Limb (tissue), 2 donors: ENCODE measurements at regions not wholly inside any gene's neighbourhood (a gene's known extent, or its start where the extent isn't known, plus 50 kb on each side); places are given as distances from the start of the nearest gene placed in this dataset.

Experiments used
- DNase-seq, 2 donors: peaks; one replicate each; pipeline ENCODE4 v3.0.0-alpha.2; 2016; ENCODE audit errors: extremely low spot score in 2 of 2

DNA sequence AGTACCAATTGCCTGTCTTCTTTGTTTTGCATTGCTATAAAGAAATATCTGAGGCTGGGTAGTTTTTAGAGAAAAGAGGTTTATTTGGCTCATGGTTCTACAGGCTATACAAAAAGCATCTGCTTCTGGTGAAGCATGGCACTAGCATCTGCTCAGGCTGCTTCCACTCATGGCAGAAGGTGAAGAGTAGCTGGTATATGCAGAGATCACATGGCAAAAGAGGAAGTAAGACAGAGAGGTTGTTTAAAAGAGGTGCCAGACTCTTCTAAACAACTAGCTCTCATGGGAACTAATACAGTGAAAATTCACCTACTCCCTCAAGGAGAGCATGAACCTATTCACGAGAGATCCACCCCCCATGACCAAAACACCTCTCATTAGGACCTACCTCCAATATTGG lies 56.7 kb upstream of the GUCA2B start:
- no peak for DNase-seq

DNA sequence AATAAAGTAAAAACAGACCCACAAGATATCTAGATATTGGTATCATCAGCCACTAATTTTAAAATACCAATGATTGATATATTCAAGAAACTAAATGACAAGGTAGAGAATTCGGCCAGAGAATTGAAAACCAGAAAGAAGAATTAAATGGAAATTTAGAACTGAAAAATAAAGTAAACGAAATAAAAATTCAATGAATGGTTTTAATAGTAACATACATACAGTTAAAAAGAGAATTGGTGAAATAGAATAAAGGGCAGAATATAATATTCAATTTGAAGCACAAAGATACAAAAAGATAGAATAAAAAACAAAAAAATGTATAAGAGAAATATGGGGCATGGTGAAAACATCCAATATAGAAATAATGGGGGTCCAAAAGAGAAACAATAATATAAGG lies 64.0 kb upstream of the GUCA2B start:
- no peak for DNase-seq

DNA sequence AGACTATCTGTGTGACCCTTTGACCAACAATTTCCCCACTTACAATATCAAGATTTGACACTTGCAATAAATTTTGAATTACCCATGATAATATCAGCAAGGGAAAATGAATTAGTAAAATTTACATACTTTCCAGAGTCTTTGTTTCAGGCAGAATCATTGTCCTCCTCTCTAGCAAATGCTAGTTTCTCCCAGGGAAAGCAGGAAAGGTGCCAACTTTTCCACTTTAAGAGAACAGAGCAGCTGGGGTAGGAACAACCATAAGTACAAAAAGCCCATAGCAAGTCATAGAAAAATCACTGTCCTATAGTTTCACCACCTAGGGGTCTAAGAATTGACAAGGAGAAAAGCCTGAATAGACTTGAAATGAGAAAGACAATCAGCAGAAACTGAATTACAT lies 67.1 kb upstream of the GUCA2B start:
- DNase-seq = peak in 1 of 2 donors; percentile 9

DNA sequence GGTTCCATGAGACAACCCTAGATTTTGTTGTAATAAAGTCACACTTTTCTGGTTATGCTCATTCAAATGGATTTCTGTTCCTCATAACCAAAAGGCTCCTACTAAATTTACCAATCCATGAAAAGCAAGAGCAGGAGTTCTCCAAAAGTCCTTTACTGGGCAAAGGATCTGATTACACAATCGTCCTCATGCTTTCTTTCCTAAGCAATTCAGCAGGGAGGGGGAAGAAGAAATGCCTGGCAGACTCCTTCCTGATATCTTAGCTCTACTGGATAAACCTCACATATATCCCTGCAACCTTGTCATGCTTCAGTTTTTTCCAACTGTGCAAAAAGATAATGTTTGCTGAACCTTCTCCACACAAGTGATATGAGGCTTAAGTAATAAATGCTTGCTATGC lies 67.6 kb upstream of the GUCA2B start:
- no peak for DNase-seq

DNA sequence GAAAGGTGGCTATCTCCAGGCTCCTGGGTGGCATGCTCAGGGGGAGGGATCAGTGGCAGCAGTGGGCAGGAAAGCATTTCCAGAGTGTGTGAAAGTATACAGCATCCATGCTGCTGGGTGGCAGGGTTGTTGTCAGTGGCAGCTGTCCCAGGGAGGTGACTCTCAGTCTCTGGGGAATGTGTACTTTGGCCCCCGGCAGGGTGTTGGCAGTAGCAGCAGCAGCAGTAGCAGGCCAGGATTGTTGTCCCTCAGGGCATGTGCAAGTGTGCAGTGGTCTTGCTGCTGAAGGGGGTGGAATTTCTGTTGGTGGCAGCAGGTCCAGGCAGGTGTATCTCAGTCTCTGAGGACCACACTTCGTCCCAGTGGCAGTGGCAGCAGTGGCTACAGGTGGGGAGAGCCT lies 71.7 kb upstream of the GUCA2B start:
- no peak for DNase-seq

DNA sequence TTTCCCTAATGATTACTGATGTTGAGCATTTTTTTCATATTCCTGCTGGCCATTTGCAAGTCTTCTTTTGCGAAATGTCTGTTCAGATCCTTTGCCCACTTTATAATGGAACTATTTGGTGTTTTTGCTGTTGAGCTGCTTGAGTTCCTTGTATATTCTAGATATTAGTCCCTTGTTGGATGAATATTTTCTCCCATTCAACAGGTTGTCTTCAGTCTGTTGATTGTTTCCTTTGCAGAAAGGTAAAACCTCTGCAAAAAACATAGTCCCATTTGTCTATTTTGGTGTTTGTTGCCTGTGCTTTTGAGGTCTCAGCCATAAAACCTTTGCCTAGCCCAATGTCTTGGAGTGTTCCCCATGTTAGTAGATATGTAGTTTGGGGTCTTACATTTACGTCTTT lies 78.0 kb upstream of the GUCA2B start:
- DNase-seq = no peak

DNA sequence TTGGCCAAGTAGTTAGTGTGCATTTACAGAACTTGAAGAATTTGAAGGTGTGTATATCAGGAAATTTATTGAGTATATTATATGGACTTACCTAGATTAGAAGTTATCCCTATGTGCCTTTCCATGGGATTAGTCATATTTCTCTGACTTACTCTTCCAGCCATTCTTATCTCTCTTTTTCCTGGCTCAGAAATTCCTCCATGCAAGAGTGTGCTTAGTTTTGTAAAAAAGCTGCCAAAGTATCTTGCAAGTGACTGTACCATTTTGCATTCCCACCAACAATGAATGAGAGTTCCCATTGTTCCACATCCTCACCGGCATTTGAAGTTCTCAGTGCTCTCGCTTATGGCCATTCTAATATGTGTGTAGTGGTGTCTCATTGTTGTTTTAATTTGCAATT lies 82.2 kb upstream of the GUCA2B start:
- no peak for DNase-seq

DNA sequence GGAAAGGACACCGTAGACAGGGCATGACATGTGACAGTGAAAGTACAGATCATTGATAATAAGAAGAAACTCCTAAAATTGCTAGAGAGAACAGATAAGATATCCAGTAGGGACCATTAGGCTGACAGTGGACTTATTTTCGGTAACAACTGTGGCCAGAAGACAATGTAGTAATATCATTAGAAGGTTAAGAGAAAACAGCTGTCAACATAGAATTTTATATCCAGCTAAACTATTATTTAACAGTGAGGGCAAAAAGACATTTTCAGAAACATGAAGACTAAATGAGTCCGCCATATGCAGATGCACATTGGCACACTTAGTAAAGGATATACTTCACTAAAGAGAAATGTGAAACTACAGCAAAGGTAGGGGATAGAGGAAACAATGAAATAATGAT lies 95.4 kb upstream of the GUCA2B start:
- DNase-seq = no peak

DNA sequence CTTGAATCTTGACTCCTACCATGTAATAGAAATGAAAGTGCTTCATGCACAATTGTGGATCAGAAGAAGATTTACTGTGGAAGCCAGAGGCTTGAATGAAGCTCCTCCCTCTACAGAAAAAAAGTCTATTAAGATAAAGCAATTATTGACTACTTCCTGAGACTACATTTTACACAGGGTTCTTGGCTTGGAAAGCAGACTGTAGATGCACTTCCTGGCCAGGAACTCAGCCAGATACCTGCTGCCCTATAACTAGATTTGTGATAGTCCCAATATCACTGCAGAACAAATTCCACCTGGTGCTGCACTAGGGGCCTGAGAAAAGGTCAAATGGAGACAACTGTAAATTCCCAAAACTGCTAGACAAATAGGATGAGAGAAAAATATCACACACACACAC lies 96.8 kb upstream of the GUCA2B start:
- no peak for DNase-seq

DNA sequence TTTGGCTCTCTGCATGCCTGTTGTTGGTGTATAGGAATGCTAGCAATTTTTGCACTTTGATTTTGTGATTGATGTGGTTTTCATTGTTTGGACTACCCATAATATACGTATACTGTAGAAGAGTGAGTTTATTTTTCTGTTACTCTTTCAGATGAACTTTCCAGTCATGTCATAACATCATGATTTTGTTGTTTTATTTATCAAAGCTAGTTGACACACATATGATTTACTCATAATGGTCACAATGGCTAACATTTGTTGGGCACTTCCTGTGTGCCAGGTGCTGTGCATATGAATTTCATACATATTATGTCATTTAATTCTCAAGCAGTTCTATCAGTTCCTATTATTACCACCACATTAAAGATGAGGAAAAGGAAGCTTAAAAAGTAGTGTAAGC lies 98.1 kb upstream of the GUCA2B start:
- no peak for DNase-seq

DNA sequence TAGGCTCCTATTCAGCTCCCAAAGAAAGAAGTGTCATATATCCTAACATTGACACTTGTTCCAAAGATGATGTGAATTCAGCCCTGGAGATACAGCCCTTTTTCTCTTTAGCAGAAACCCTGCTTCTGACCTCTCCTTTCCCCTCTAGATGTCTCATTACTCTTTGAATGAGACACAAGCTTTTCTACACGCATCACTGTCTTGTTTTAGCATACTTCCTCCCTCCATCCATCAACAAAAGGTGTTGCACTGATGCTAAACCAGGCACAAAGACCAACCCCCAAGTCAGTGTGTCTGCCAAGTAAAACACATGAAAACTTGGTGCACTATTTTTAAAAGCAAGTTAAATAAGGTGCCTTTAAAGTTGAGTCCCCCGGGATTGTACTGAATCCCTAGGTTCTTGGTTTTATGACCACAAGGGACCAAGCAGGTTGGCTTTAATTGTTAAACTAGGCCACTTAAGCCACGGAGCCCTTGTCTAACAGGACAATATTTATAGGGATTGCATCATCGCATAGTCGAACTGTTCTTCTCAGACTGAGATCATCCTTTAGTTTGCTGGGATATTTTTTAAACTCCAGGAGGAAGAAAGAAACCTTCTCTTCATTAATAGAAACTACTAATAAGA lies 101.0 kb upstream of the GUCA2B start:
- DNase-seq = no peak

DNA sequence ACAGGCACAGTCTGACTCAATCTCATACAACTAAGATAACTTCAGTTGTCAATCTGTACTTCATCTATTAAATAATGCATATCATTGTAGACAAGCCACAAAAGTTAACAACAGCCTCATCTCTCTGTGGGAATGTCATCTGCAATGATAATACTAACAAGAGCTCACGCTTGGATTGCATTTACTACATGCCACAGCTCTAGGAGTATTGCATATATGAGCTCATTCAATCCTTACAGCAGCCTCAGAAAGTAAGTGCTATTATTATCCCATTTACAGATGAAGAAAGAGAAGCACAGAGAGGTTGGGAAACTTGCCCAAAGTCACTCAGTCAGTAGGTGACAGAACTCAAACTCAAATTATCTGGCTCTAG lies 105.7 kb upstream of the GUCA2B start:
- DNase-seq = no peak

DNA sequence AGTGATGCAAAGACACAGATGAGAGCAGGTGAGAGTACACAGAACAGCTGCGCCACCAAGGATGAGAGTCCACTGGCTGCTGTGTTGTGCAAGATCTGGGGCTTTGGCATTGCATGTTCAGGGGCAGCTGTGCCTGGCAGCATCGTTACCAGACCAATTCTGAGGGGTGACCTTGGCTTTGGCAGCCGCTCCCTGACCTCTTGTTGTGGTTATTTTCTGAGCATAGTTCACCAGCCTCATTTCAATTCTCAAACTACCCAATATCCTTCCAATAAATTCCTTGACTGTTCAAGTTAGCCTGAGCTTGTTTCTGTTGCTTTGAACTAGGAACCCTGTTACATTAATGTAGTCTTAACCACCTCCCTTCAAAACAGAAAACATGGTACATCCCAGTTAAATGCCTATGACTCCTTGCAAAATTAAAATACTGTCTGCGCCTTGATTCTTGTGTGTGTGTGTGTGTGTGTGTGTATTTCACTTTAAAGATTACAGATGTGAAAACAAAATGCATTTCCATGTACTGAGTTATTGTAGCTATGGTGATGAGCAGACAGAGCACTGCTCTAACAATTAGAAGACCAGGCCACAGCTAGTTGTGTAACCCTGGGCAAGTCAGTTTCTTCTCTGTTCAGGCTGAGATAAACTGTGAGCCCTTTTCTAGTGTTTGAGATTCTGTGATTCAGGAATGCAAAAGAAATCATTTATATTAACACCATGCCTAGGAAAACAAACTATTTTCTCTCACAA lies 106.3 kb upstream of the GUCA2B start:
- DNase-seq = no peak

DNA sequence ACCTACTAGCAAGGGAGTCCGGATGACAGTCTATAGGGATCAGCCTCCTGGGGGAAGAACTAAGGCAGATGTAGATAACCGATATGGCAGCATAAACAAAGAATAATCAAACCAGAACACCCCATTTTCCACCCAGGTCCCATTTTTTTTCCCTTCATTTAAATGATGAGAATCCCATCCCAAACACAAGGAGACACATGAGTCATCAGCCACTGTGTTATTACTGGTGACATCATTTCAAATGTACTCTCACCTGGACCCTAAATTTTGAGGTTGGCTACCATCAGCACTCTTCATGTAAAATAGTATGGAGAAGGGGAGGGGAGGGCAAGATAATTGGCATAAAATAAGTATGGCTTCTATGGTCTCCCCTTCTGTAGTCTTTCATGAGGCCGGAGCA lies 108.9 kb upstream of the GUCA2B start:
- no peak for DNase-seq

DNA sequence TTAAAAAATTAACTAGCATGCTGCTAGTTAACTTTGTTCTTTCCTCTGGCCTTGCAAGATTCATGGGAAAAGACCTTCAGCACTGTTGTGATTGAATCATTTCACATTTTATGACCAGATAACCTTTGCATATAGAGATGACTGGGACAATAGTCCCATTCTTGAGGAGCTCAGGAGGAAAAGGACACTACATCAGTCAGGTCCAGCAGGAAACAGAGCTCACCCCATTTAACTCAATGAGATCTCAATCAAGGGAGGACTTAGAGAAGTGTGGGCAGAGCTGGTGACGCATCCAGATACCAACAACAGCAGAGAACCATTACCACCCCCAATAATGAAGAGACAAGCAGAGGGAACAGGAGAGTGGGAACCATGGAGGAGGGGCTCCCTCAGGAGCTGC lies 109.4 kb upstream of the GUCA2B start:
- no peak for DNase-seq

DNA sequence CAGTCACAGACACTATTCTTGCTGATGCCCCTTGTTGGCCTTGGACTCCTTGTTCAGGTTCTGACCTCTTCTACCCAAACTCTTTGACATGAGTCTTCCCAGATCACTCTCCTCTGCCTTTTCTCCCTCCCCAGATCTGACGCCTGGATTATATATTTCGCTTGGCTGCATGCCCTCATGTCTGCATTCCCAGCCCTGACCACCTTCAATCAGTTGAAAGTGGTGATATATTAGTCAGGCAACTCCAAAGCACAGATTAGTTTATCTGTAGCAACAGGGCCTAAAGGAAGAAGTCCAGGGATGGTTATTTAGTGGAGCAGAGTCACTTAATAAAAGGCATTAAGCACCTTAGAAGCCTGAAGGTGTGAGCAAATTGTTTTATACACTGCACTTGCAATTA lies 110.0 kb upstream of the GUCA2B start:
- DNase-seq = no peak

DNA sequence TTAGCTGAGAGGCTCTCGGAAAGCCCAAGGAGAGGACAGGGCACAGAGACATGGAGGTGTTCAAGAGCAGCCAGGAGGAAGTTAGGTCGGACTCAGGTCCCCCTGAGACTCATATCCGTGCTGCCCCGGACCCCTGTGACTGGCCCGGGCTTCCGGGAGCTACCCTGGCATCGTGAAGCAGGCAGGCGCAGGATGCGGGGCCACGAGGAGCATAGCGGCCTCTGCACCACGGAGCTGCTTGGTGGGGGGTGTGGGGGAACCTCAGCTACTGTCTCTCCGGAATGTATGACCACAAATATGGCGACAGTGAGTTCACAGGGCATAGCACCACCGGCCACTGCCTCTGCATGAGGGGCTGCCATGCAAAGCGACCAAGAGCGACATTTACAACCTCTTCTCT lies 112.2 kb upstream of the GUCA2B start:
- DNase-seq = no peak

DNA sequence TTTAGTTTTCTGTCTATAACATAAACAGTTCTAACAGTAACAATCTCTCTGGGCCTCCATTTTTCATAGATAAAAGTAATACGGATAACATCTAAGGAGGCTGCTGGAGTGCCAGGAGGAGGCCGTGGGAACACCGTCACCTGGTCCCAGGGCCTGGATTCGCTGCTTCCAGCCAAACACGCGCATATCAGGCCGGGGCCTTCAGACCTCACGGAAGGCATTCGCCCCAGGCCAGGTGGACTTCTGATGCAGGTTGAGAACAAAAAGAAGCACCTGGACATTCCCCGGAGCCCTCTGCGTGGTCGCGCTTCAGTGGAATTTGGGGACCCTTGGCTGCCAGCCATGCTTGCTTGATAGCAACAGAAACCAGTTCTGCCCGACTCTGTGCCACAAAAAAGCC lies 113.1 kb upstream of the GUCA2B start:
- DNase-seq = no peak

DNA sequence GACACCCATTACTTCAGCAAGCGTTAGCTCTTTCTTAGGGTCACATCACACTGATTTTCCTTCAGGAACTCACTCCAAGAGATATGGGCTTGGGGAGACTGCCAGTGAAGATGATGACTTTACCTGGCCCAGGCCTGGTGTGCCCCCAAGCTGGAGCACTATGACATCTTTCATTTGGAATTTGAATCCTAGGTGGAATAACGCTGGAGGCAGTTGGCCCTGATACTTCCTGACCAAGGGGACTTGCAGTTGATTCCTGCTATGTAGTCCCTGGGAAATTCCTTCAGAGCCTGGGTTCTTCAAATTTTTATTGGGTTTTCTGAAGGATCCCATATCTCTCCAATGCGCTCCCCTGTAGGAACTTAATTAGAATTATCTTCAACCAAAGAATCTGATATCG lies 114.9 kb upstream of the GUCA2B start:
- no peak for DNase-seq

DNA sequence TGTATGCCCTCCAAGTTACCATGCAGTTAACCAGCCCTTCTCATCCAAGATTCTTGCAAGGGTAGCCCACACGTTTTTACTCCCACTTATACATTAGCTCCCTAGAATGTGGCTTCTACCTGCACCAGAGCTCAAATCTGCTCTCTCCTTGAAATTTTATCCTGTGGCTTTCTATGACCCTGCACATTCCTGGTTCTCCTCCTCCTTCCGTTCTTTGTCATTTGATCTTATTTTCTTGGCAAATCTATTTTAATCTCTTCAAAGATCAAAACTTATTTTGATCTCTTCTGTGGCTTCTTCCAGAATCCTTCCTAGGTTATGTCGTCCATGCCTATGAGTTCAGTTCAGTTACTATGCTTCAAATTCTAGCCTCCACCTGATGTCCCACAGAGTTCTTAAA lies 115.6 kb upstream of the GUCA2B start:
- no peak for DNase-seq

DNA sequence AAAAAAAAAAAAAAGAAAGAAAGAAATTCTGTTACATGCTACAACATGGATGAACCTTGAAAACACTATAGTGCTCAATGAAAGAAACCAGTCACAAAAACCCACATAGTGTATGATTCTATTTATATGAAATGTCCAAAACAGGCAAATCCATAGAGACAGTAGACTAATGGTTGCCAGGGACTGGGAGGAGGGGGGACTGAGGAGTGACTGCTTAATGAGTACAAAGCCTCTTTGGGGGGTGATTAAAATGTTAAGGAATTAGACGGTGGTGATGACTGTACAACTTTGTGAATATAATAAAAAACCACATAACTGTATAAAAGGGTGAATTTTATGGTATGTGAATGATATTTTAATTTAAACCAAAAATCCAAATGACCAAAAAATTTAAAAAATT lies 116.0 kb upstream of the GUCA2B start:
- DNase-seq = no peak

DNA sequence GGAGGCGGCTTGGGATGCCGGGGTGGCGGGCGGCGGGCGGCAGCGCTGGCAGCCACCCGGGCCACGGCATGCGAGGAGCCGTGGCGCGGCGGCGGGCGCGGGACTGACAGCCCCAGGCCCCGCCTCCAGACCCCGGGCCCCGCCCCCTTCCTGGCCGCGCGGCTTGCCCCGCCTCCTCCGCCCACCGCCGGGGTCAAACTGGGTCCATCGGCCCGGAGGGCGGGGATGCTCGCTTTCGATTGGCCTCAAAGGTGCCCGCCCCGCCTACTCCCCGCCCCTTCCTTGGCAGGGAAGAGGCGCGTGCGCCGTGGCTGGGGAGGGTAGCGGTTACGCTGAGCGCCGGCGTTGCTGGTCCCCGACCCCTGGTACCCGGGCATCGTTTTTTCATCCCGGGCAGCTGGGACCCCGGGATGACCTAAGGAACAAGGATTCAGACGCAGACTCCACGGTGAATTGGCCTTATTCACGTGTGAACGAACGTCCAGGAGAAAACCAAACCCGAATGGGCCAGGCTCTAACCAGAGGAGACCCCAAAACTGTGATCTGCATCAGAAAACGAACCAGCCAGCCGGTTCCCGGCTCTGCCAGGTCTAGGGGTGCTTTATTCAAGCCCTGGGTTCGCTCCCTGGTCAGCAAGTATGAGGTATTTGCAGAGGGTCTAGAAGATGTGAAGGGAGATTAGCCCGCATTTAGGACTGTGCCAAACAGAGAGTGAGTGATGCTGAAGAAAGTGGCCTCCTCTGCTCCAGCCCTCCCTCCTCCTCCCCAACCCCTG lies 117.2 kb upstream of the GUCA2B start:
- DNase-seq = peak; percentile 93 to 99
